ENCODE measurements at regions not wholly inside any gene's neighbourhood (a gene's known extent, or its start where the extent isn't known, plus 50 kb on each side); places are given as distances from the start of the nearest gene placed in this dataset.

DNA sequence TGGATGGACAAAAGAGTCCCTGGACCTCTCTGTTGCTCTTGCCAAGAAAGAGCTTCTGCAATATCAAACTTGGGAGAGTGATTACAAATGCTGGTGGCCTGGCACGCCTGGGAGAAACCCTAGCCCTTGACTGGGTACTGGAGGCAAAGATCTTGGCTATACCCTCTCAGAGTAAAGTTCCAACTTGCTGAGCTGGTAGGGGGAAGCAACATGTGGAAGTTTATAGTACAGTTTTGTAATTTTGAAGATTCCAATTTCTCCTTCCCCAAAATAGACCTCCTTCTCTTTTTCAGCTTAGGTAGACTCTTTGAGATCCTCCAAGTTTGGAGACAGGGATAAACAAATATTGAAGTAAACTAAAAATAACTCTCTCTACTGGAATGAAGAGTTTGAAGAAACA is 645.3 kb downstream of the NR4A2 start:
- TF ChIP-seq, protein P1, sequence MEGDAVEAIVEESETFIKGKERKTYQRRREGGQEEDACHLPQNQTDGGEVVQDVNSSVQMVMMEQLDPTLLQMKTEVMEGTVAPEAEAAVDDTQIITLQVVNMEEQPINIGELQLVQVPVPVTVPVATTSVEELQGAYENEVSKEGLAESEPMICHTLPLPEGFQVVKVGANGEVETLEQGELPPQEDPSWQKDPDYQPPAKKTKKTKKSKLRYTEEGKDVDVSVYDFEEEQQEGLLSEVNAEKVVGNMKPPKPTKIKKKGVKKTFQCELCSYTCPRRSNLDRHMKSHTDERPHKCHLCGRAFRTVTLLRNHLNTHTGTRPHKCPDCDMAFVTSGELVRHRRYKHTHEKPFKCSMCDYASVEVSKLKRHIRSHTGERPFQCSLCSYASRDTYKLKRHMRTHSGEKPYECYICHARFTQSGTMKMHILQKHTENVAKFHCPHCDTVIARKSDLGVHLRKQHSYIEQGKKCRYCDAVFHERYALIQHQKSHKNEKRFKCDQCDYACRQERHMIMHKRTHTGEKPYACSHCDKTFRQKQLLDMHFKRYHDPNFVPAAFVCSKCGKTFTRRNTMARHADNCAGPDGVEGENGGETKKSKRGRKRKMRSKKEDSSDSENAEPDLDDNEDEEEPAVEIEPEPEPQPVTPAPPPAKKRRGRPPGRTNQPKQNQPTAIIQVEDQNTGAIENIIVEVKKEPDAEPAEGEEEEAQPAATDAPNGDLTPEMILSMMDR (IDR thresholded peaks at IDR 0.05), result no peak
- TF ChIP-seq POLR2AphosphoS5 (IDR thresholded peaks at IDR 0.05), result no peak
